HuH-7 (cell line): ENCODE measurements at regions not wholly inside any gene's neighbourhood (a gene's known extent, or its start where the extent isn't known, plus 50 kb on each side); places are given as distances from the start of the nearest gene placed in this dataset.

ENCODE experiments used
- DNase-seq: peaks from one replicate; pipeline ENCODE4 v3.0.0; 2011; ENCODE audit warnings: low spot score

GRCh38 chr10:57535306-57535705 lies 732.4 kb downstream of the IPMK start:
- DNase-seq = no peak

GRCh38 chr10:57513637-57514036 lies 754.1 kb downstream of the IPMK start:
- no peak for DNase-seq

DNA sequence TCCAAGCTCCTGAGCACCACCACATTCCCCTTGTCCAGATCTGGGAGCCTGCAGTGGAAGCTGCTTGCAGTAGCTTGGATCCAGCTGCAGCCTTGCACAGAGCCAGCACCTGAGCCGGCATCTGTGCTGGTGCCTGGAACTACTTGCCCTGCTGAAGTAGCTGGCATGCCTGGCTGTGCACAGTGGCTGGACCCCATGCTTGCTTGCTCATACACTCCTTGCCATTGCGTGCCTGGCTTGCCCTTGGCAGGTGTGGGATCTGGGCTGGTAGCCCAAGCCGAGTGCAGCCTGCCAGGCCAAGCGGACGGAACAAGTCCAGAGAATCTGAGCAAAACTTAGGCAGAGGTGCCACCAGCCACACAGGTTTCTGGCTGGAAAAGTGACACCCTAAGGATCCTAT lies 759.9 kb downstream of the IPMK start:
- no peak for DNase-seq

DNA sequence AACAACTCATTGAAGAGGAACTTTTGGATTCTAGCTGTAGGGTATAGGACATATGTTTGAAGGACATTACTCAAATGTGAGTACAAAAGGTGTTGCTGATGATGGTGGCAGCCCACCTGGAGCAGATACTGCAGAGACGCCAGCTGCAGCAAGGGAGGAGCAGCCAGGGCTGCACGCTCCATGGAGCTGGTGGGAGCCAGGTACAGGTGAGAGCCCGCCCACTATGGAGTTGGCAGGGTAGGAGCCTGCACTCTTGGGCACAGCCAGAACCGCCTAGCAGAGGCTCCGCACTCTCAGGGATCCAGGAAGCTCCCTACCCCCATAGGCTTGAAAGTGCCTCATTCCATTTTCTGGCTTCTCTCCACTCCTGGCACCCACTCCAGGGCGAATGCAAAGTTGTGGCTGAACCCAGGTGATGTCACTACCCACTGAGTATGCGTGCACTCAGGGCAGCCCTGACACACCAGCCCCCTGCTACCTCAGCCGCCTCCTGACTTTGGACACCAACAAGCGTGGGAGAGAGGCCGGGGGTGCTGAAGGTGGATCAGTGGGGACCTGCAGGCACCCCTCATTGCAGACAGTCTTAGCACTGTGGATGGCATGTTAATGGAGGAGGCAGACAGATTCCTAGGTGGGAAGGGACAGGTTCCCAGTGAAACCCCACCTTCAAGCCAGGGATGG lies 761.1 kb downstream of the IPMK start:
- DNase-seq = no peak

DNA sequence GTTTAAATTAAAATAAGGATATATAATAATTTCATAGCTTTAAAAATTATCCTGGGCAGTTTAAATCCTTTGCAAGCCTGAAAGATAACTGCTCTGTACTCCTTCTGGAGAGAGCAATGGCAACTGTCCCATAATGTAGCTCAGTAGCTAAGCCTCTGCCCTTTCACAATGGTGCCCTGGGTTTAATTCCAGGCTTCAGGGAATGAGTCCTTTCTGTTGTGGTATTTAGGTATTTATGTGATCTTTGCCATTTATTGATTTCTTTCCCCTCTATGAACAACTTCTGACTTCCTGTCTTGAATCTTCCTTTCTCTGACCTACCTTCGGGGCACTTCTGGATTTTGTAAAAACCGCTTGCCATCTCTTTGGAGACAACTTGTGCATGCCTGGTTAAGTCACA lies 773.2 kb downstream of the IPMK start:
- DNase-seq = no peak

DNA sequence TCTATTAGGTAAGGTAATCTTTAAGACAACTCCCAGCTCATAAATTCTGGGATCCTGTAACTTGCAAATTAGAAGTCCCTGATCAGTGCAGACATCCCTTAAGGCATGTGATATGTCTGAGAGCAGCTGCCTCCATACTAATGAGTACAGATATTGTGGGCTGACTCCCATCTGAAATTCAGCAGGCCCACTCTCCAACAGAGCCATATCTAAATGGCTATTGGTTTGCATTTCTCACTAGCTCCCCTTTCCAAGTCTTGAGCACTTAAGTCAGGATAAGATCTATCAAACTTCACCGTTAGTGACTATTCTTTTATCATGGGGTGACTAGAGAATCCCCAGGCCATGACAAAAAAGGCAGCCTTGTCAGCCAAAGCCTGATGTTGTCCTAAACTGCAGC lies 785.4 kb downstream of the IPMK start:
- no peak for DNase-seq

DNA sequence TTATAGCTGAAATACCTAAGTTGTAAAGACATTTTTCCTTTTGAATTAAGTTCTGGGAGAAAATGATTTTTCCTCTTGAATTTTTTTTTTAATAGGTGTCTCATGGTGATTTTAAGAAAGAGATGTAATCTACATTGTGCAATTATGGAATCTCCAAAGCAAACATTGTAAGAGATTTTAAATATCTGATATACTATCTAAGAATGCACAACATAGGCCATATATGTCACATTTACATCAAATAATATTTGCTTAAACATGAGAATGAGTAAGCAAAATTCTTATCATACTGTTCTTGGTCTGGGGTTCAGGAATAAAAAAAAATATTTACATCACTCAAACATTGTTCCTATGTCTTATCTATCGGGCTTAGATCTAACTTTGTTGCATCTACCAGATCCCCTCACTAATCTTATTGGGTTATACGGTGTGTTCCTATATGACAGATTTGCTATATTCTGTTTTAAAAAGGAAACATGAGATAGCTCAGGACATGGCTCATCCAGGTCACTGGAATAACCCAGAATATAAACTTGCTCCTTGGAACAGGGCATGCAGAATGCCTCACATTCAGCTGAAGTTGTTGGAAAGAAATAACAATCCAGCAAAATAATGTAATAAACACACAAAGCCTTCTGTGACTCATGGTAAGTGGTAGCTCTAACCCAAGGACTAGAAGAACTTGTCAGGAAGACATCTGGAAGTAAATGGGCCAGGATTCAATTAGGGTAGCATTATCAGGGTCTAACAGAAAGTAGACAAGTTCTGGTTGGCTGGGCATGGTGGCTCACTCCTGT lies 794.7 kb downstream of the IPMK start:
- no peak for DNase-seq

DNA sequence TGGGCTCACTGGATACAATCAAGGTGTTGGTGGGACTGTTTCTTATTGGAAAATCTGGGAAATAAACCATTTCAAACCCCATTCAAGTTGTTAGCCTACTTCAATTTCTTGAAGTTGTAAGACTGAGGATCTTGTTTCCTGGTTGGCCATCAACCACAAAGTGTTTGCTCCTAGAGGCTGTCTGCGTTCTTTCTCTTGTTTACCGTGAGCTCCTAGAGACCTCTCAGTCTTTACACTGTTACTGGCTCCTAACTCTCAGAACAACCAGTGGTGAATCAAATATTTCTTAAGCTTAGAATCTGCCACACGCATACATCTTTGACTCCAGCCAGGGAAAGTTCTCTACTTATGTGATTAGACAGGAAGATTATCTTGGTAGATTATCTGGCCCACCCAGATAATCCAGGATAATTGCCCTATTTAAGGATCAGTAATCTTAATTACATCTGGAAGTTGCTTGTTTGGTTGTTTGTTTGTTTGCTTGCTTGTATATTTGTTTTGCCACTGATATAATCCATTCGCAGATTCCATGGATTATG lies 798.7 kb downstream of the IPMK start:
- DNase-seq = no peak

DNA sequence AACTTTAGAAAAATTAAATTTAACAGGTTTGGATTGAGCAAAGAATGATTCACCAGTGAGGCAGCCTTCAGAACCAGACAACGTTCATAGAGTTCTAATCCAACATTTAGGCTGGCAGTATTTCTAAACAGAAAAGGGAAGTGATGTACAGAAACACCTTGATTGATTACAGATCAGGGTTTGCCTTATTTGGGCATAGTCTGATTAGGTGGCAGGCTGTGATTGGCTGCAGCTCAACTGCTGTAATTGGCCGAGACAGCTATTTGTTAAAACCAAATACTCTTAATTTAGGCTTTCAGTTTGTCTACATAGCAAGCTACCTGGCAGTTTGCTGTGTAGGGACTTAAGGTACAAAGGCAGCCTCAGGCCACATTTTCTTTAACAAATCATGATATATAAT lies 802.5 kb downstream of the IPMK start:
- no peak for DNase-seq

DNA sequence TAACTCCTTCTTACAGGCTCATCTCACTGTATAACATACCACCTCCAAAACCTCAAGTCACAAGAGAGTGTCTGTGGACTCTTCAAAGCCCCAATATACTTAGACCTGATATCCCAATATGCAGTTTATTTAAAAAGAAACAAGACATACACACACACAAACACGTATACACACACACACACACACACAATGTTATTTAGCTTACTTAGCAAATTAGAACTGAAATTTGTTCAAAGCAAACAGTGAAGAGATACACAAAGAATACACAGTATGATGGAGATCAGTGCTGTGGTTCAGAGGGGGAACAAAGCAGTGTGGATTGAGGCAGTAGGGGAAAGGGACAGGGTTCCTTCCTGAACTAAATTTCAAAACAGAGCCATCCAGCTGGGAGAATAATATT lies 807.2 kb downstream of the IPMK start:
- DNase-seq = no peak

DNA sequence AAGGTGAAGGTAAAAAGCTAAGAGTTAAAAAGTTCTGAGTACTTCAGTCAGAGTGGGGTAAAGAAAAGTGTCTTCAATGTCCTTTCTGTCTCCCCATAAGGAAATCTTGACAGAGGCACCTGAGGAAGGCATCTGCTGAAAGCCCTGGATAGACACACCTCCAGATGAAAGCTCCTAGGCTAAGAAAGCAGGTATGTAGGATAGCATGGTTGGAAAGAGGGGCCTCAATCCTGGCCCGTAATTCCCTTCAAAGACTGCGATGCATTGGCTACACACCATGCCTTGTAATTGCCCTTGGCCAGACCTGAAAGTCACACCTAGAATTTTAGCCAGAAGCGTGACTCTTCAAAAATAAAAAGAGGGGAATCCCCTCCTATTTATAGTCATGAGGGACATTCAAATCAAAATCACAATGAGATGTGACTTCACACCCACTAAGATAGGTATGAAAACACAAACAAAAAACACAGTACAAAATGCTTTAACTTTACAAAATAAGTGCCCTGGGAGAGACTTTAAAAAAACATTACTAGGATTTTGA lies 809.7 kb downstream of the IPMK start:
- DNase-seq = no peak

GRCh38 chr10:57430376-57430775 lies 837.3 kb downstream of the IPMK start:
- DNase-seq = no peak

- DNase-seq = no peak
These were observed 846.8 kb downstream of the IPMK start for GRCh38 chr10:57420881-57421280.

DNA sequence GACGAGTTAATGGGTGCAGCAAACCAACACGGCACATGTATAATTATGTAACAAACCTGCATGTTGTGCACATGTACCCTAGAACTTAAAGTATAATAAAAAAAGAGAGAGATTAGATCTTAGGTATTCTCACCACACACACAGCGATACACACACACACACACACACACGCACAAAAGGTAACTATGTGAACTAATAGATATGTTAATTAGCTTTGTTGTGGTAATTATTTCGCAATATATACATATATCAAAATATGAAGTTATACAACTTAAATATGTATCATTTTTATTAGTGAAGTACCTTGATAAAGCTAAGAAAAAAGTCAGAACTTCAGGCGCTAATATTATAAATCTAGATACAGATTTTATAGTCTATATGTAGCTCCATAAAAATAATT lies 849.2 kb downstream of the IPMK start:
- no peak for DNase-seq

DNA sequence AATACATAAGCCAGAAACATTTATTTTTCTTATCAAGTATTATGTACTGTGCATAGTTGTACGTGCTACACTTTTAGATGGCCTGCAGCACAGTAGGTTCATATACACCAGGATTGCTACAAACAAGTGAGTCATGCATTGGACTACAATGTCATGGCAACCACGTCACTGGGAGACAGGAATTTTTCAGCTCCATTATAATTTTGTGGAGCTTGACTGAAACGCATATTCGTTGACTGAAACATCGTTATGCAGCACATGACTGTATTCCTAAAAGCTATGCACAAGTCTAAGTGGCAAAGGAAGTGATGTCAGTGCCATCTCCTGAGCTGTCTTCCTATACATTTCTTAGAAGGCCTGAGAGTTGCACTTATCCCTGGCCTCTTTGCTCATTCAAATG lies 871.8 kb downstream of the IPMK start:
- DNase-seq = no peak

GRCh38 chr10:57367412-57367811 lies 900.3 kb downstream of the IPMK start:
- DNase-seq = no peak

- DNase-seq = no peak
These were observed 904.9 kb downstream of the IPMK start for GRCh38 chr10:57362811-57363210.

DNA sequence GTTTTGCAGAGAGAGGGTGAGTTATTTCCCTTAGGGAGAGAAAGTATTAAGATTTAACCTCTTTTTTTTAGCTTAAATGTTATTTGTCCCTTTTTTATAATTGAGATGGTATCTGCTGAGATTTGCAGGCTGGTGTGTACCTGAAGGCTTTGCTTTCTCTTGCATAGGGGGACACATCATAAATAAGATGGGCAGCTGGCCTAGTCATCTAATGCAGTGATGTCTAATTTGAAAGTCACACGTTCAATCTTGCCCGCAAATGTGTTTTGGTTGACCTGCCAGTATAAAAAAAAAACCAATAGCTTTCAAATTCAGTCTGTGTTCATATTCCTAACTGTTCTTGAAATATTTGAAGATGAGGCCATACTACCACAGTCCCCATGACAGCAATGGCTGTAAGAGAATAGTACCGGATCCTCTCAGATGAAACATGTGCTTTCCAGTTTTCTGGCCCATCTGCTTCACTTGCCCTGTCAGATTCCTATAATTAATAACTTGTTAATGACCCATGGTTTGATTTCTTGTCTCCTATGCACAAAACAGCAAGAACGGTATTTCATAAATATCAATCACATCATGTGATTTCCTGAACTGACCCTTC lies 914.2 kb downstream of the IPMK start:
- no peak for DNase-seq

DNA sequence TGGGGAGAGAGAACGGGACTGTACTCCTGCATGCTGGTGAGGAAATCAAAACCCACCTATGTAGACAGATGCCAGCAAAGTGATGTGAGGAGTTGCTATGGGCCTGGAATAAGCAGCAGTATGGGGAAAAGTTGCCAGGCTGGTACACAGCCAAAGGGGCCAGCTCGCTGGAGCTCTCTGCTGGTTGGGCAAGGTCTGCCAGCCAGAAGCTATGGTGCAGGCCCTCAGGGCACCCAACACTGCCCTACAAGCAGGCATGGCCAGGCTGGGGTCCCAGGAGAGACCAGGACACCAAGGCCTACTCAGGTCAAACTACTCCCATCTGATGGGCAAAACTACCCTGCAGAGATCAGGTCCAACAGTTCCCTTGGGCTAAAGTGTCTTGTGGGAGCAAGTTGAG lies 916.6 kb downstream of the IPMK start:
- no peak for DNase-seq

GRCh38 chr10:57341294-57341693 lies 926.4 kb downstream of the IPMK start:
- no peak for DNase-seq

DNA sequence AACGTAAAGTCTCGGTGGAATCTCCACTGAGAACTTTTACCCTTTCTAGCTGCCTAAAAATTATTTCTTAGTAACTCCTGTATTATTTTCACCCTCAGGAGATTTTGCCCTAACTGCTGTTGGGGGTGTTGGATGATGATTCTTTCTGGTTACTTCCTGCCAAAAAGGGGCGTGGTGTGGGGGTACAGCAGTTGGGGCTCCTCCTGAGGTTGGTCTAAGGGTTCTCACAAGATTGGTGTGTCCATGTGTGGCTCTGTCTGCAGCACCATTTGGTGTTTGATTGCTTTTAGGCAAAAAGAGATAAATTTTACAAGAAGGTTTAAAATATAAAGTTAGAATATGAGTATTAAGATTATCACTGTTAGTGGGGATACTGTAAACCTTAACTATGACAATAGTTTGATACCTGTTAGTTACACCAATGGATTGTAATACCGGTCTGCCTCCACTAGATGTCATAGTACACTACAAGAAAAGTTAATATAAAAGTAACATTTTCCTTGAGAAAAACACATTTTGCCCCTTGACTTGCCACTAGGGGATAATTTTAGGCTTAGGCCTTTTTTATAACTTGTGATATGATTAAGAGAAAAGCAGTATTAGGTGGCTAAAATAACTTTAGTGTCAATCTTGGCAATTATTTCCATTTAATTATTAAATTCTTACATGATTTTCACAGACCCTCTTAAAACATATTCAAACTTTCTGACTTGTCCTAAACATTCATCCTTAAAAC lies 928.7 kb downstream of the IPMK start:
- DNase-seq = peak; percentile 30

DNA sequence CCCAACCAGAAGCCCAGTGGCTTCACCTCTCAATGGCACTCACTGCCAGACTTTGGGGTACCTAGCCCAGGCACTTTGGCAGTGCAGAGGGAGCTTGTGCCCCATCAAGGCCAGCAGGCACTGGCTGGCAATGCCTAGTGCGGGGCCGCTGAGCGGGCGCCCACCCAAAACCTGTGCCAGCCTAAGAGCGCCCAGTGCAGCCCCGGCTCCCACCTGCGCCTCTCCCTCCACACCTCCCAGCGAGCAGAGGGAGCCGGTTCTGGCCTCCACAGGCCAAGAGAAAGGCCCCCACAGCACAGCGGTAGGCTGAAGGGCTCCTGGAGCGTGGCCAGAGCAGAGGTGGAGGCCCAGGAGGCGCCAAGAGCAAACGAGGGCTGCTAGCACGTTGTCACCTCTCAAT lies 930.8 kb downstream of the IPMK start:
- DNase-seq = no peak
